ENCODE measurements at regions not wholly inside any gene's neighbourhood (a gene's known extent, or its start where the extent isn't known, plus 50 kb on each side); places are given as distances from the start of the nearest gene placed in this dataset.
"Not testable (repeated sequence)": the region's sequence is repeated elsewhere in the genome, so short reads cannot be mapped to it uniquely, and the experiment has no call there.

- no peak for DNase-seq
Observed at GRCh38 chr21:19541602-19542001, 1138.0 kb upstream of the TMPRSS15 start.

- not testable (repeated sequence) for DNase-seq
Observed at GRCh38 chr21:19544493-19544892, 1140.9 kb upstream of the TMPRSS15 start.

GRCh38 chr21:19547951-19548840, 1144.6 kb upstream of the TMPRSS15 start:
- DNase-seq = no peak

- no peak for DNase-seq
Observed at GRCh38 chr21:19553919-19554615, 1150.5 kb upstream of the TMPRSS15 start.

- DNase-seq = no peak
Observed at GRCh38 chr21:19557046-19557445, 1153.5 kb upstream of the TMPRSS15 start.

GRCh38 chr21:19557488-19557887, 1153.9 kb upstream of the TMPRSS15 start:
- DNase-seq = no peak

GRCh38 chr21:19565587-19565986, 1162.0 kb upstream of the TMPRSS15 start:
- no peak for DNase-seq

- no peak for DNase-seq
Observed at GRCh38 chr21:19566975-19567374, 1163.4 kb upstream of the TMPRSS15 start.

- DNase-seq = no peak
Observed at GRCh38 chr21:19577381-19577780, 1173.8 kb upstream of the TMPRSS15 start.

GRCh38 chr21:19590044-19590443, 1186.5 kb upstream of the TMPRSS15 start:
- DNase-seq = no peak

GRCh38 chr21:19603011-19603593, 1199.5 kb upstream of the TMPRSS15 start:
- no peak for DNase-seq

- no peak for DNase-seq
Observed at GRCh38 chr21:19608101-19608621, 1204.6 kb upstream of the TMPRSS15 start.

- no peak for DNase-seq
Observed at GRCh38 chr21:19609611-19610010, 1206.0 kb upstream of the TMPRSS15 start.

- DNase-seq = no peak
Observed at GRCh38 chr21:19621837-19622496, 1218.4 kb upstream of the TMPRSS15 start.

GRCh38 chr21:19640964-19641363, 1237.4 kb upstream of the TMPRSS15 start:
- DNase-seq = no peak

GRCh38 chr21:19648391-19648790, 1244.8 kb upstream of the TMPRSS15 start:
- no peak for DNase-seq

GRCh38 chr21:19683492-19683891, 1279.9 kb upstream of the TMPRSS15 start:
- DNase-seq = no peak

- DNase-seq = no peak
Observed at GRCh38 chr21:19684328-19684727, 1280.7 kb upstream of the TMPRSS15 start.

- DNase-seq = no peak
Observed at GRCh38 chr21:19692231-19692630, 1288.6 kb upstream of the TMPRSS15 start.

GRCh38 chr21:19695796-19696195, 1292.2 kb upstream of the TMPRSS15 start:
- DNase-seq = no peak

- DNase-seq = no peak
Observed at GRCh38 chr21:19700476-19700875, 1296.9 kb upstream of the TMPRSS15 start.

- DNase-seq = no peak
Observed at GRCh38 chr21:19702726-19703125, 1295.5 kb upstream of the NCAM2 start.

- DNase-seq = no peak
Observed at GRCh38 chr21:19704832-19705231, 1293.4 kb upstream of the NCAM2 start.
